Skeletal muscle cell (primary cell): ENCODE measurements at regions not wholly inside any gene's neighbourhood (a gene's known extent, or its start where the extent isn't known, plus 50 kb on each side); places are given as distances from the start of the nearest gene placed in this dataset.

ENCODE experiments used
- DNase-seq: peaks from one replicate; pipeline ENCODE4 v3.0.0-alpha.2; 2010; ENCODE audit warnings: low read depth
- H3K4me3 ChIP-seq: 2 replicates; pipeline ENCODE4 v1.5.1; 2011; ENCODE audit warnings: low read depth, mild to moderate bottlenecking, control low read depth, low read length, moderate library complexity

DNA sequence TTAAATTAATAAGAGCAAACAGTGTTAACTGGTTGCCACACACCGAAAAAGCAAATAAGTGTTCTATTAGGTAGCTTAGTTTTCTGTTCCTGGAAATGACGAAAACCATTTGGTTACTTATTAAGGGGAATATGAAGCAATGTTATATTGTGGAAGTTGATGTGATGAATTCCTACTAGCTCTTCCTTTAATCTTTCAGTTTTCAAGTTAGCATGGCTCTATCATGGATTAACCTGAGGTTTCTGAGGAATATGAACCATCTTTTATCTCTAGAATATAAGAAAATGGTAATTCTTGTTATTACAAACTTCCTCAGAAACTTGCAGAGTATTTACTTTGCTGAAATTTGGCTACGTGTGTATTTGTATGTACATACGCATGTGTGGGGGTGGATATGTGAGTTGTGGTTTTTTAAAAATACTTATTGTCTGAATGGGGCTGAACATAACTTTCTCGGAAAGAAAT lies 245.7 kb downstream of the KCNC2 start:
- no peak for DNase-seq

DNA sequence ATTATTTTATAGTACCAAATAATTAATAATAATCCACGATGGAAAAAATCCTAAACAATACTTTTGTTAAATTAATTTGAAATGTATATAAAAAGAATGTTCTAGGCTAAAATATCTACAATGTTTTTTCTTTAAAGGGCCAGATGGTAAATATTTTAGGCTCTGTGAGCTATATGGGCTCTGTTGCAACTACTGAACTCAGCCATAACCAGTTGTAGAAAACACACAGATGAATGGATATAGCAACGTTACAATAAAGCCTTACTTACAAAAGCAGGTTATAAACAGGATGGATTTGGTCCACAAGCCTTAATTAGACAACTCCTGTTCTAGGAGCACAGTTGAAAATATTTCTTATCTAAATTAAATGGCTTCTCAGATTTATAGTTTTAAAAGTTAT lies 245.2 kb downstream of the KCNC2 start:
- DNase-seq, result no peak
- H3K4me3 ChIP-seq, result no peak overlapping the region

More for the DNA sequence above, 245.7 kb downstream of the KCNC2 start:
- H3K4me3 ChIP-seq, result no peak overlapping the region

DNA sequence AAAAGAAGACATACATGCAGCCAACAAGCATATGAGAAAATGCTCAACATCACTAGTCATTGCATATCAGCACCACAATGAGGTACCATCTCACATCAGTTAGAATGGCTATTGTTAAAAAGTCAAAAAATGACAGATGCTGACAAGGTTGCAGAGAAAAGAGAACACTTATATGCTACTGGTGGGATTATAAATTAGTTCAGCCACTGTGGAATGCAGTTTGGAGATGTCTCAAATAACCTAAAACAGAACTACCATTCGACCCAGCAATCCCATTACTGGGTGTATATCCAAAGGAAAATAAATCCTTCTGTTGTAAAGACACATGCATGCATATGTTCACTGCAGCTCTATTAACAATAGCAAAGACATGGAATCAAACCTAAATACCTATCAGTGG lies 238.4 kb downstream of the KCNC2 start:
- H3K4me3 ChIP-seq, result no peak overlapping the region
- no peak for DNase-seq

DNA sequence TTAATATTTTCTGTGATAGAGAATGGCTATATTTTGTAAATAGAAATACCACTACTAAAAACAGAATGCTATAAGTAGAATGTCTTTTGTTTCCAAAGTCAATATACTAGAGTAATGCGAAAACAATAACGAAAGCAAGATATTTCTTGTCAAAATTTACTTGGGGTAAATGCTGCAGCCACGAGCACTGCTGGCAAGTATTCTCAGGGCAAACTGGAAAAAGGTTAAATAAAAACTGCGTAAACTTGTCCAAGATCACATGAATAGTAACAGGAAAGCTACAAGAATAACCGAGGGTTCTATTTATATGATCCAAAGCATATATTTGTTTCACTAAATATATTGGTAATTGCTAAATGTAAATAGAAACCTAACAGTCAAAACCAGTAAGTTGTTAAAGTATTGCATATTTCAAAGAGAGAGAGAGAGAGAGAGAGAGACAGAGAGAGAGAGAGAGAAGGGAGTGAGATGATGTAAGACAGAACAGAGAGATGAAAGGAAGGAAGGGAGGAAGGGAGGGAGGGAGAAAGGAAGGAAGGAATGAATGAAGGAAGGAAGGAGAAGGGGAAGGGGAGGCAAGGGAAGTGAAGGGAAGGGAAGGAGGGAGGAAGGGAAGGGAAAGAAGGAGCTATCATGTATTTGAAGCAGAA lies 231.7 kb downstream of the KCNC2 start:
- no peak for DNase-seq

GRCh38 chr12:74980510-74980909 lies 229.1 kb downstream of the KCNC2 start:
- DNase-seq, result peak; percentile 4
- no peak overlapping the region for H3K4me3 ChIP-seq

More for the DNA sequence above, 231.7 kb downstream of the KCNC2 start:
- no peak overlapping the region for H3K4me3 ChIP-seq

GRCh38 chr12:74981541-74981940 lies 228.1 kb downstream of the KCNC2 start:
- H3K4me3 ChIP-seq, result no peak overlapping the region
- no peak for DNase-seq

DNA sequence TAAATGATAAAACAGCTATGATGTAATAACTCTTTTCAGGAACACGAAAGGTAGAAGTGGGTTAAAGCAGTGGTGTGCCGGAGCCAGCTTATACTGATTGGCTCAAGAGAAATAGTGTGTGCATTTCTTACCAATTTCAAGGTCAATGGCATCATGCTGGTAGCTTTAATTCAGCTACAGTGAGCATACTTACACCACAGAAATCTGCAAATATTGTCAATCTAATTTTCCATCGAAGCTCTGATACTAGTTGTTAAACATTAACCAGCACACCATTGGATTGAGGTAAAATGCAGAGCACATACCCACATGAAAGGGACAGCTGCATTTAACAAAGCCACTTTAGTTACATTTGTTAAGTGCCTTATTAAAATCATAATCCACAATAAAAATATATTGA lies 225.7 kb downstream of the KCNC2 start:
- no peak overlapping the region for H3K4me3 ChIP-seq
- no peak for DNase-seq

DNA sequence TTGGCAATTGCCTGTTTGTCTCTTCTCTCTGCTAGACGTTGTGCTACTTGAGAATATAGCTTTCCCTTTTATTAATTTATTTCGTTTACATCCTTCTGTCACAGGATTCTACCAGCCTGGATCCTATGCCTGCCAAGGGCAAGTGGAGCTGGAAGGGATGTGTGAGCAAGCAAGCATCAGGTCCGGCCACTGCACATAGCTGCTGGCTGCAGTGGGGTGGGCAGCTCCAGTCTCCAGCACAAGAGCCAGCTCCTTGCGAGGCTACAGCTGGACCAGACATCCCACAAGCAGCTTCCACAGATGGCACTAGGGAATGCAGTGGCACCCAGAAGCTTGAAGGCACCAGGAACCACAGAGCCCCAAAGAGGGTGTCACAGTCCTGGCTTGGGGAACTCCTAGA lies 225.0 kb downstream of the KCNC2 start:
- no peak for DNase-seq

GRCh38 chr12:74985293-74985985 lies 224.2 kb downstream of the KCNC2 start:
- no peak for DNase-seq
- H3K4me3 ChIP-seq, result no peak overlapping the region

More for the DNA sequence above, 225.0 kb downstream of the KCNC2 start:
- no peak overlapping the region for H3K4me3 ChIP-seq

DNA sequence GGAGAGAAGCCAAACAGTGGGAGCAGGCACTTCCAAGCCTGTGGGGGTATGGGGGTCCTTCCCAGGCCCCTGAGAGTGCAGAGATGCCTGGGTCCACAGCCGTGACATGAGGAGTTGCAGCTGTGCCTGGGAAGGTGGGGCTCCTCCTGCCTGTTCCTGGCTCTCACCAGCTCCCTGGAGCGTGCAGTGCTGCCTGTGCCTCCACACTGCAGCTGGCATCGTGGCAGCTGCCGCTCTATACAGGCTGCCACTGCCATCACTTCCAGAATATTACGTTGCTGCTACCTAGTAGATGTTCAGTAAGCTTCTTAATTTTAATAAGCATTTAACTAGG lies 223.7 kb downstream of the KCNC2 start:
- H3K4me3 ChIP-seq, result no peak overlapping the region
- no peak for DNase-seq

- no peak for DNase-seq
- no peak overlapping the region for H3K4me3 ChIP-seq
These were observed 221.5 kb downstream of the KCNC2 start for GRCh38 chr12:74988156-74988555.
